ENCODE measurements at regions not wholly inside any gene's neighbourhood (a gene's known extent, or its start where the extent isn't known, plus 50 kb on each side); places are given as distances from the start of the nearest gene placed in this dataset.

DNA sequence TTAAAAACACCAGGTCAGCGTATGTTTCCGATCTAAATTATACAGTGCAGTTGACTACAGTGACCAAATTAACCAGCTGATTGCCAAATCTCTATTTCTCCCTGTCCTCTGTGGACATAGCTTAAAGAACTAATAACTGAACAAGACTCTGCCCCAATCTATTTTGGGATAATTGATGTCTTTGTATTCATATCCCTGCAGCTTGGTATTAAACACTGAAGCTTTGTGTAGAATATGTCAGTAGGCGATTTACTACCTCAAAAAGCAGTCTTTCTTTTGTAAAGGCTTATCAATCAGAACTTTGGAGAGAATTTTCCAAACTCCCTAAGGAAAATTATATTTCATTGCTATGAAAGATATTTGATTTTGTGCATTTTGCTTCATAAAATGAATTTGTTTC lies 258.2 kb downstream of the SOX2 start:
- TF ChIP-seq, protein P1, sequence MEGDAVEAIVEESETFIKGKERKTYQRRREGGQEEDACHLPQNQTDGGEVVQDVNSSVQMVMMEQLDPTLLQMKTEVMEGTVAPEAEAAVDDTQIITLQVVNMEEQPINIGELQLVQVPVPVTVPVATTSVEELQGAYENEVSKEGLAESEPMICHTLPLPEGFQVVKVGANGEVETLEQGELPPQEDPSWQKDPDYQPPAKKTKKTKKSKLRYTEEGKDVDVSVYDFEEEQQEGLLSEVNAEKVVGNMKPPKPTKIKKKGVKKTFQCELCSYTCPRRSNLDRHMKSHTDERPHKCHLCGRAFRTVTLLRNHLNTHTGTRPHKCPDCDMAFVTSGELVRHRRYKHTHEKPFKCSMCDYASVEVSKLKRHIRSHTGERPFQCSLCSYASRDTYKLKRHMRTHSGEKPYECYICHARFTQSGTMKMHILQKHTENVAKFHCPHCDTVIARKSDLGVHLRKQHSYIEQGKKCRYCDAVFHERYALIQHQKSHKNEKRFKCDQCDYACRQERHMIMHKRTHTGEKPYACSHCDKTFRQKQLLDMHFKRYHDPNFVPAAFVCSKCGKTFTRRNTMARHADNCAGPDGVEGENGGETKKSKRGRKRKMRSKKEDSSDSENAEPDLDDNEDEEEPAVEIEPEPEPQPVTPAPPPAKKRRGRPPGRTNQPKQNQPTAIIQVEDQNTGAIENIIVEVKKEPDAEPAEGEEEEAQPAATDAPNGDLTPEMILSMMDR (IDR thresholded peaks at IDR 0.05; ENCODE audit: borderline replicate concordance, control extremely low read depth, extremely low read depth, insufficient read depth, missing control alignments): no peak
- no peak for DNase-seq (ENCODE audit: low spot score)
- in situ Hi-C loops (cut with MboI; ENCODE audit: low sequenced_read_pairs, unreplicated experiment): no loop called here

DNA sequence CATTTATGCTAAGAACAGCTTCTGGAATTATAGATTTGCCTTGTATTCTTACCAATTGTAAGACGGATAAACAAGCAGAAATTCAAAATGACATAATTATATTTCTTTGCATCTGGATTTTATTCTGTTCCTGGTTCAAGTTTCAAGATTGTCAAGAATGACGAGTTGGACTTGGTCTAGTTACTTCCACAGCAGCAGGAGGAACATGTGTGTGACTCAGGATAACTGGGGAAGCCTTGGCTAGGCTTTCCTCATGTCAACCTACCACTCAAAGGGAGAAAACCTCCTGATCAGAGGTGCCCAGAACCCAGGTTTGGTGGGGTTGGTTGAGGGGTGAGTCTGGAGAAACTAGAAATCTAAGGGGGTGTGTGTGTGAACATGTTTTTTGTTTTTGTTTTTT lies 259.7 kb downstream of the SOX2 start:
- in situ Hi-C loops (cut with MboI; ENCODE audit: low sequenced_read_pairs, unreplicated experiment): no loop called here
- DNase-seq (ENCODE audit: low spot score): no peak
- TF ChIP-seq, protein P1 (IDR thresholded peaks at IDR 0.05; ENCODE audit: borderline replicate concordance, control extremely low read depth, extremely low read depth, insufficient read depth, missing control alignments): no peak

DNA sequence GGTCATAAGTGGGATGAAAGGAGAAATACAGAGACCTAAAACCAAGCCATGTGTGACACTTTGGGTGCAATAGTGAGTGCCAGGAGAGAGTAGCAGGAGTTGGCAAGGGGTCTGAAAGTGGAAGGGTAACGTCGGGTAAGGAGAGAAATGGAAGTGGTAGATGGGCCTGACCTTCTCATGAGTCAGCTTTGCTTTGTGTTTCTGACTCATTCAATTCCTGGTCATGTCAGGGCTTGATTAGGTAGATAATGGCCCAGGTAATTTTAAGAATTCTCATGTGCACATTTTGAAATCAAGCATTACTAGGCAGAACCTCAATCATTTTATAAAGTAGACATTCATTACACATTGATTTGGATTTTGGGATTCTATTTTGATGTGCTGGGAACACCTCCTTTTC lies 262.5 kb downstream of the SOX2 start:
- TF ChIP-seq, protein P1 (IDR thresholded peaks at IDR 0.05; ENCODE audit: borderline replicate concordance, control extremely low read depth, extremely low read depth, insufficient read depth, missing control alignments): no peak
- in situ Hi-C loops (cut with MboI; ENCODE audit: low sequenced_read_pairs, unreplicated experiment): no loop called here

DNA sequence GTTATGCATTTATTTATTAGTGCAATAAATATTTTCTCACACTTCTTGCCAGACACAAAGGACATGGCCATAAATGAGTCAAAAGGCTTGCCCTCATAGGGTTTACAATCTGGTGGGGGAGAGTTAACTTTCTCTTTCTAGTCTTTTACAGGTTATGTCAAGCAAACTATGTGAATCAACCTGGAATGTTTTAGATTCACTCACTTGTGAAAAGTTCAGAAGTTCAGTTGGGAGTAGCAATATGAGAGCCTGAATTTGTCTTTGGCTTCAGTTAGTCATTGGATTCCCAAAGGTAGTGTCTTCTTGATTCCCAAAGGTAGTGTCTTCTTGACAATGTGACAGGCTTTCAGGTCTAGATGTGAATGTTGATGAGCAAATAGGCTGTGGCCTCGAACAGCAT lies 264.8 kb downstream of the SOX2 start:
- TF ChIP-seq, protein P1 (IDR thresholded peaks at IDR 0.05; ENCODE audit: borderline replicate concordance, control extremely low read depth, extremely low read depth, insufficient read depth, missing control alignments): no peak
- no peak for DNase-seq (ENCODE audit: low spot score)
- in situ Hi-C loops (cut with MboI; ENCODE audit: low sequenced_read_pairs, unreplicated experiment): no loop called here

More for the DNA sequence above, 262.5 kb downstream of the SOX2 start:
- no peak for DNase-seq (ENCODE audit: low spot score)

DNA sequence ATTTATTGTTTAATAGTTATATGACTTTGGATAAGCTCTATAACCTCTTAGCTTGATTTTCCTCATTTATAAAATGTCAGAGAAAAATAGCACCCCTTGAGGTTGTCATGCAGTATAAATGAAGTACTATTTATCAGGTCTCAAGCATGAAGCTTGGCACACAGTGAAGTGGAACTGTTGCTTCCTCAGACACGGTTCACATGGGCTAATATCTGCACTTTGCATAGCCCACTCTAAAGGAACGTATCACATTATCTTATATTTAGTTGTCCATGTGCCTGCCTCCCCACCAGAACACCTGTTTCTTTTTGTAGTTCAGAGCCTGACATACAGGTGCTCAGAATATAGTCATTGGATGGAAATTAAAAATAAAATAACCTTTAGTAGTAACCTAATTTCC lies 273.7 kb downstream of the SOX2 start:
- in situ Hi-C loops (cut with MboI; ENCODE audit: low sequenced_read_pairs, unreplicated experiment): no loop called here
- no peak for DNase-seq (ENCODE audit: low spot score)
- TF ChIP-seq, protein P1 (IDR thresholded peaks at IDR 0.05; ENCODE audit: borderline replicate concordance, control extremely low read depth, extremely low read depth, insufficient read depth, missing control alignments): no peak

DNA sequence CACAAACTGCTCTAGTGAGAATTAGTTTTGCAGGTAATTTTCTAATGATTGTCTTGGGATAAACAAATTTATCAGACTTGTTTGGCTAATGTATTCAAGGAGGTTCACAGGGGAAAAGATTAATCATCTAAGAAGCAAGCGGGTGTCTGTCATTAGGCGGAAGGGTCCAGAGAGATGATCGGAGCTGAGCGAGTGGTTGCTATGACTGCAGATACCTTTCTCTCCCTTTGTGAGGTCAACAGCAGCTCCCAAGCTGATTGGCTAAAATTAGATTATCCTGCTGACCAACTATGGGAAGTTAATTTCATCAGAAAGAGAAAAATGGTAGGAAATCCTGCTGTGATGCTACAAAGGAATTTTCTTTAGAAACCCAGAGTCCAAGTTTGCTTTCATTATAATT lies 276.0 kb downstream of the SOX2 start:
- in situ Hi-C loops (cut with MboI; ENCODE audit: low sequenced_read_pairs, unreplicated experiment): no loop called here
- TF ChIP-seq, protein P1 (IDR thresholded peaks at IDR 0.05; ENCODE audit: borderline replicate concordance, control extremely low read depth, extremely low read depth, insufficient read depth, missing control alignments): no peak
- DNase-seq (ENCODE audit: low spot score): no peak

DNA sequence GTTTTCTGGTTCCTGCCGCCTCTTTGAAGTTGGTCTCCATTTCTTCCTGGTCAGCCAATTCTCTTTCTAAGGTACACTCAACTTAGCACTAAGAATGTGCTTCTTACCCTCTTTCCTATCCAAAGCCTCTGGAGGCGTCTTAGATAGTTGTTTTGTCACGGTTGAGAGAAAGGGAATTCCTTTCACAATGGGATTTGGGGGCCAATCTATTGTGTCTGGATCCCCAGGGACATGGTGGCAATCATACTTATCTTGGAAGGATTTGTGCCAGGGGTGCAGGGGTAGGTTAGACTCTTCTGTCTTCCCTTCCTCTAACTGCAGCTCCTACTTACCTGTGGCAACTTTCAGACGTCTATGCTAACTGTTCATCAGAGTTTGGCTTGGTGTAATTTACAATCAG lies 287.1 kb downstream of the SOX2 start:
- in situ Hi-C loops (cut with MboI; ENCODE audit: low sequenced_read_pairs, unreplicated experiment): no loop called here
- DNase-seq (ENCODE audit: low spot score): no peak
- TF ChIP-seq, protein P1 (IDR thresholded peaks at IDR 0.05; ENCODE audit: borderline replicate concordance, control extremely low read depth, extremely low read depth, insufficient read depth, missing control alignments): no peak
